Activated naive CD8-positive, alpha-beta T cell treated with anti-CD3 and anti-CD28 coated beads, Interleukin-2, amount 50 U/mL, for 24 hours (primary cell): ENCODE measurements at regions not wholly inside any gene's neighbourhood (a gene's known extent, or its start where the extent isn't known, plus 50 kb on each side); places are given as distances from the start of the nearest gene placed in this dataset.
"Not testable (repeated sequence)": the region's sequence is repeated elsewhere in the genome, so short reads cannot be mapped to it uniquely, and the experiment has no call there.

ENCODE experiments used
- ATAC-seq: fragments of 150-1000 bp; cut with Tn5 transposase; one replicate; pipeline ENCODE4 v1.10.0; 2021
- DNase-seq: peaks from one replicate; pipeline ENCODE4 v3.0.0; 2021
- H3K27ac Mint-ChIP-seq: one replicate; pipeline ENCODE4 v1.8.0; 2021; ENCODE audit warnings: mild to moderate bottlenecking, mixed read lengths
- H3K27me3 Mint-ChIP-seq: one replicate; pipeline ENCODE4 v1.8.0; 2021; ENCODE audit warnings: mixed read lengths
- H3K36me3 Mint-ChIP-seq: one replicate; pipeline ENCODE4 v1.8.0; 2021; ENCODE audit warnings: low read depth, mixed read lengths
- H3K4me1 Mint-ChIP-seq: one replicate; pipeline ENCODE4 v1.8.0; 2021; ENCODE audit warnings: mixed read lengths
- H3K4me3 Mint-ChIP-seq: one replicate; pipeline ENCODE4 v1.8.0; 2021; ENCODE audit warnings: mild to moderate bottlenecking, moderate library complexity, mixed read lengths
- H3K9me3 Mint-ChIP-seq: one replicate; pipeline ENCODE4 v1.8.0; 2021; ENCODE audit warnings: mixed read lengths

- ATAC-seq (no peak), DNase-seq (no peak)
- Mint-ChIP-seq H3K4me3 (no peak overlapping the region), H3K4me1 (no peaks in the 10 kb centered on the region), H3K36me3 (no peaks in the 10 kb centered on the region), H3K27me3 (no peaks in the 10 kb centered on the region), H3K9me3 (no peaks in the 10 kb centered on the region), H3K27ac (no peak overlapping the region)
These were observed 450.2 kb upstream of the MDGA2 start for GRCh38 chr14:48125654-48126053.

GRCh38 chr14:48113713-48114112, 438.3 kb upstream of the MDGA2 start:
- H3K9me3 Mint-ChIP-seq = no peaks in the 10 kb centered on the region
- no peak for ATAC-seq
- no peak overlapping the region for H3K27ac Mint-ChIP-seq
- no peak overlapping the region for H3K4me3 Mint-ChIP-seq
- H3K36me3 Mint-ChIP-seq = no peaks in the 10 kb centered on the region
- no peaks in the 10 kb centered on the region for H3K4me1 Mint-ChIP-seq
- no peak for DNase-seq
- H3K27me3 Mint-ChIP-seq = no peaks in the 10 kb centered on the region

GRCh38 chr14:48111151-48111550, 435.7 kb upstream of the MDGA2 start:
- Mint-ChIP-seq H3K9me3 (no peaks in the 10 kb centered on the region), H3K4me1 (no peaks in the 10 kb centered on the region), H3K27me3 (no peaks in the 10 kb centered on the region), H3K27ac (no peak overlapping the region), H3K36me3 (no peaks in the 10 kb centered on the region), H3K4me3 (no peak overlapping the region)
- DNase-seq = no peak
- no peak for ATAC-seq

GRCh38 chr14:48107646-48108045, 432.2 kb upstream of the MDGA2 start:
- no peak overlapping the region for H3K4me3 Mint-ChIP-seq
- DNase-seq = no peak
- no peaks in the 10 kb centered on the region for H3K4me1 Mint-ChIP-seq
- H3K36me3 Mint-ChIP-seq = no peaks in the 10 kb centered on the region
- peaks cover 8% of the 10 kb centered on the region for H3K9me3 Mint-ChIP-seq
- no peaks in the 10 kb centered on the region for H3K27me3 Mint-ChIP-seq
- ATAC-seq = no peak
- H3K27ac Mint-ChIP-seq = no peak overlapping the region

GRCh38 chr14:48096897-48097296, 421.5 kb upstream of the MDGA2 start:
- no peaks in the 10 kb centered on the region for H3K4me1 Mint-ChIP-seq
- H3K27me3 Mint-ChIP-seq = no peaks in the 10 kb centered on the region
- DNase-seq (no peak), ATAC-seq (no peak)
- H3K27ac Mint-ChIP-seq = no peak overlapping the region
- peaks cover 16% of the 10 kb centered on the region for H3K9me3 Mint-ChIP-seq
- no peaks in the 10 kb centered on the region for H3K36me3 Mint-ChIP-seq
- H3K4me3 Mint-ChIP-seq = no peak overlapping the region

- no peaks in the 10 kb centered on the region for H3K36me3 Mint-ChIP-seq
- H3K4me1 Mint-ChIP-seq = no peaks in the 10 kb centered on the region
- H3K27ac Mint-ChIP-seq = no peak overlapping the region
- no peak for ATAC-seq
- H3K4me3 Mint-ChIP-seq = no peak overlapping the region
- peaks cover 10% of the 10 kb centered on the region for H3K9me3 Mint-ChIP-seq
- H3K27me3 Mint-ChIP-seq = no peaks in the 10 kb centered on the region
- DNase-seq = no peak
These were observed 411.1 kb upstream of the MDGA2 start for GRCh38 chr14:48086516-48086915.

GRCh38 chr14:48075487-48075886, 400.1 kb upstream of the MDGA2 start:
- H3K36me3 Mint-ChIP-seq = no peaks in the 10 kb centered on the region
- no peak overlapping the region for H3K27ac Mint-ChIP-seq
- ATAC-seq (no peak), DNase-seq (no peak)
- no peaks in the 10 kb centered on the region for H3K27me3 Mint-ChIP-seq
- H3K9me3 Mint-ChIP-seq = peaks cover 18% of the 10 kb centered on the region
- no peaks in the 10 kb centered on the region for H3K4me1 Mint-ChIP-seq
- H3K4me3 Mint-ChIP-seq = no peak overlapping the region

- Mint-ChIP-seq H3K4me1 (no peaks in the 10 kb centered on the region), H3K4me3 (no peak overlapping the region), H3K27ac (no peak overlapping the region), H3K9me3 (peaks cover 15% of the 10 kb centered on the region), H3K27me3 (no peaks in the 10 kb centered on the region), H3K36me3 (no peaks in the 10 kb centered on the region)
- DNase-seq (no peak), ATAC-seq (no peak)
These were observed 377.6 kb upstream of the MDGA2 start for GRCh38 chr14:48052973-48053372.

GRCh38 chr14:48035836-48036235, 360.4 kb upstream of the MDGA2 start:
- ATAC-seq (no peak), DNase-seq (no peak)
- Mint-ChIP-seq H3K4me3 (no peak overlapping the region), H3K27ac (no peak overlapping the region), H3K36me3 (no peaks in the 10 kb centered on the region), H3K4me1 (no peaks in the 10 kb centered on the region), H3K27me3 (no peaks in the 10 kb centered on the region), H3K9me3 (peaks cover 33% of the 10 kb centered on the region)

GRCh38 chr14:48027115-48027514, 351.7 kb upstream of the MDGA2 start:
- H3K4me1 Mint-ChIP-seq = no peaks in the 10 kb centered on the region
- ATAC-seq (no peak), DNase-seq (no peak)
- no peaks in the 10 kb centered on the region for H3K27me3 Mint-ChIP-seq
- H3K9me3 Mint-ChIP-seq = peaks cover 12% of the 10 kb centered on the region
- no peak overlapping the region for H3K27ac Mint-ChIP-seq
- no peaks in the 10 kb centered on the region for H3K36me3 Mint-ChIP-seq
- no peak overlapping the region for H3K4me3 Mint-ChIP-seq

- Mint-ChIP-seq H3K27ac (no peak overlapping the region), H3K4me1 (no peaks in the 10 kb centered on the region), H3K9me3 (peaks cover 5% of the 10 kb centered on the region), H3K4me3 (no peak overlapping the region), H3K27me3 (no peaks in the 10 kb centered on the region), H3K36me3 (no peaks in the 10 kb centered on the region)
- DNase-seq (no peak), ATAC-seq (no peak)
These were observed 348.5 kb upstream of the MDGA2 start for GRCh38 chr14:48023881-48024280.

GRCh38 chr14:48011484-48011883, 336.1 kb upstream of the MDGA2 start:
- not testable (repeated sequence) for H3K4me1 Mint-ChIP-seq, DNase-seq, H3K36me3 Mint-ChIP-seq, H3K27me3 Mint-ChIP-seq, H3K27ac Mint-ChIP-seq, H3K4me3 Mint-ChIP-seq, ATAC-seq
- peaks cover 24% of the 10 kb centered on the region for H3K9me3 Mint-ChIP-seq

GRCh38 chr14:48008646-48009045, 333.2 kb upstream of the MDGA2 start:
- Mint-ChIP-seq H3K4me1 (no peaks in the 10 kb centered on the region), H3K4me3 (no peak overlapping the region)
- ATAC-seq = no peak

GRCh38 chr14:48005986-48006385, 330.6 kb upstream of the MDGA2 start:
- no peaks in the 10 kb centered on the region for H3K27me3 Mint-ChIP-seq
- DNase-seq (no peak), ATAC-seq (no peak)
- H3K9me3 Mint-ChIP-seq = peaks cover 6% of the 10 kb centered on the region
- H3K4me1 Mint-ChIP-seq = no peaks in the 10 kb centered on the region
- H3K4me3 Mint-ChIP-seq = no peak overlapping the region
- no peak overlapping the region for H3K27ac Mint-ChIP-seq
- H3K36me3 Mint-ChIP-seq = no peaks in the 10 kb centered on the region

More at GRCh38 chr14:48008646-48009045, 333.2 kb upstream of the MDGA2 start:
- Mint-ChIP-seq H3K36me3 (no peaks in the 10 kb centered on the region), H3K9me3 (peaks cover 20% of the 10 kb centered on the region), H3K27me3 (no peaks in the 10 kb centered on the region), H3K27ac (no peak overlapping the region)
- DNase-seq = no peak

- ATAC-seq (no peak), DNase-seq (no peak)
- peaks cover 11% of the 10 kb centered on the region for H3K9me3 Mint-ChIP-seq
- H3K27ac Mint-ChIP-seq = no peak overlapping the region
- H3K36me3 Mint-ChIP-seq = no peaks in the 10 kb centered on the region
- no peaks in the 10 kb centered on the region for H3K4me1 Mint-ChIP-seq
- no peaks in the 10 kb centered on the region for H3K27me3 Mint-ChIP-seq
- no peak overlapping the region for H3K4me3 Mint-ChIP-seq
These were observed 318.5 kb upstream of the MDGA2 start for GRCh38 chr14:47993883-47994282.

- no peak overlapping the region for H3K27ac Mint-ChIP-seq
- H3K4me3 Mint-ChIP-seq = no peak overlapping the region
- H3K36me3 Mint-ChIP-seq = no peaks in the 10 kb centered on the region
- DNase-seq (no peak), ATAC-seq (no peak)
- no peaks in the 10 kb centered on the region for H3K27me3 Mint-ChIP-seq
- no peaks in the 10 kb centered on the region for H3K4me1 Mint-ChIP-seq
- peaks cover 4% of the 10 kb centered on the region for H3K9me3 Mint-ChIP-seq
These were observed 312.8 kb upstream of the MDGA2 start for GRCh38 chr14:47988175-47988574.
